Naive B cell (primary cell): ENCODE measurements at regions not wholly inside any gene's neighbourhood (a gene's known extent, or its start where the extent isn't known, plus 50 kb on each side); places are given as distances from the start of the nearest gene placed in this dataset.
"Not testable (repeated sequence)": the region's sequence is repeated elsewhere in the genome, so short reads cannot be mapped to it uniquely, and the experiment has no call there.

Experiments used
- ATAC-seq, 2 donors: fragments of 150-1000 bp; cut with Tn5 transposase; 2 replicates each; pipeline ENCODE4 v1.10.0; 2021; ENCODE audit warnings: low read depth in 2 of 2, mild to moderate bottlenecking in 2 of 2, moderate library complexity in 2 of 2
- DNase-seq: peaks from one replicate; pipeline ENCODE4 v3.0.0; 2022
- H3K27ac Mint-ChIP-seq, 6 donors: one replicate each; pipeline ENCODE4 v1.8.0; 2020 to 2022; ENCODE audit warnings: mild to moderate bottlenecking in 6 of 6, mixed read lengths in 6 of 6, moderate library complexity in 5 of 6, inconsistent platforms in 2 of 6
- H3K27me3 Mint-ChIP-seq, 3 donors: one replicate each; pipeline ENCODE4 v1.8.0; 2021 to 2022; ENCODE audit warnings: mixed read lengths in 3 of 3, mild to moderate bottlenecking in 1 of 3
- H3K36me3 Mint-ChIP-seq, 2 donors: one replicate each; pipeline ENCODE4 v1.8.0; 2020 to 2022; ENCODE audit warnings: mixed read lengths in 2 of 2, inconsistent platforms in 1 of 2, mild to moderate bottlenecking in 1 of 2
- H3K4me1 Mint-ChIP-seq, 3 donors: one replicate each; pipeline ENCODE4 v1.8.0; 2020 to 2022; ENCODE audit warnings: mixed read lengths in 3 of 3, inconsistent platforms in 1 of 3, mild to moderate bottlenecking in 1 of 3, moderate library complexity in 1 of 3
- H3K4me3 Mint-ChIP-seq, 8 donors: one replicate each; pipeline ENCODE4 v1.8.0; 2020 to 2022; ENCODE audit warnings: mild to moderate bottlenecking in 8 of 8, mixed read lengths in 8 of 8, moderate library complexity in 8 of 8, inconsistent platforms in 2 of 8
- H3K9me3 Mint-ChIP-seq, 7 donors: one replicate each; pipeline ENCODE4 v1.8.0; 2020 to 2022; ENCODE audit warnings: mixed read lengths in 7 of 7, mild to moderate bottlenecking in 5 of 7, inconsistent platforms in 2 of 7, moderate library complexity in 1 of 7

DNA sequence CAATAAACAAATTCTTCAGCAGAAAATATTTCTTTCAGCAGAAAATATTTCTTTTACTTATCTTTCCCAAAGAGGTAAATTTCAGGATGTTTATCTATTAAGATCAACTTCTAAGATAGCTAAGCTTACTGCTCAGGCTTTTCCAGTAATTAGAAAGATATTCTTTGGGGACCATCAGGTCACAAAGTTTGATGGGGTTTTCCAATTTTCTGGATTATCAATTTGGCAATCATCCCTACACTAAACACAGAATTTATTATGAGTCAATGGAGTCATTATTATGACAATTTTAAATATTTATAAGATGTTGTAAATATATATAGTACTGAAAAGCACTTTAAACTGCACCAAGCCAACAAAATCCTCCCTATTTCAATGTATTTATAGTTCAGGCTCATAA is 137.6 kb downstream of the AKAP11 start:
- no peak for DNase-seq
- Mint-ChIP-seq H3K36me3 (no peaks in the 10 kb centered on the region), H3K4me1 (peaks cover 0 to 5% (median 0%) of the 10 kb centered on the region in 3 donors), H3K27ac (no peak overlapping the region), H3K4me3 (no peak overlapping the region), H3K9me3 (no peaks in the 10 kb centered on the region), H3K27me3 (no peaks in the 10 kb centered on the region)
- ATAC-seq, result no peak

DNA sequence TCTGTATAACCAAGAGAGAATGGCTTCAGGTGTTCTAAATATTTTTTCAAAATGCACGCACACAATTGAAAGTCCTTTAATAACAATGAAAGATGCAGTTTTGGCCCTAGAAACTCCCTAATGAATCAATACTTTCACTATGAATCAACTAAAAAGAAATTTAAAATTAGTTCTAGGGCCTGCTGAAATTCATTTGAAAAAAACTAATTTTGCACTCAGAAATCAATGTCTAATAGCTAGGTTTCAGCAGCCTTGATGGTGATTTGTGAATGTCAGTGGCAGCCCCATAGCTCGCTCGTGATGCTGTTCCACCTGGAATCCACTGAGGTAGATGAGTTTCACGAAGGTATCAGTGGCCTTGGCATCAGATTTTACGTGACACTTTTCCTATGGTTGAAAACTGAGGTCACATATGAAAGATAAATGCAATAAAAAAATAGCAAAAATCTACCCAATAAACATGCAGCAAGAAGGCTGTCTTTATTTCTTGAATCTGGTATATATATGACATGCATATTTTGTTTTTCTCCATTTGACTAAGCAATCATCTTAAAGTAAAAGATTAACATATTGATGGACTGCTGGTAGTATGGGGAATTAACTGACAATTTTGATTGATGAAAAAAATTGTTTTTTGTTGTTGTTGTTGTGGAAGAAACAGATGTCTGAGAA is 141.0 kb downstream of the AKAP11 start:
- Mint-ChIP-seq H3K9me3 (no peaks in the 10 kb centered on the region), H3K4me3 (no peak overlapping the region), H3K4me1 (no peaks in the 10 kb centered on the region), H3K36me3 (no peaks in the 10 kb centered on the region), H3K27ac (no peak overlapping the region), H3K27me3 (no peaks in the 10 kb centered on the region)
- ATAC-seq (no peak), DNase-seq (no peak)

DNA sequence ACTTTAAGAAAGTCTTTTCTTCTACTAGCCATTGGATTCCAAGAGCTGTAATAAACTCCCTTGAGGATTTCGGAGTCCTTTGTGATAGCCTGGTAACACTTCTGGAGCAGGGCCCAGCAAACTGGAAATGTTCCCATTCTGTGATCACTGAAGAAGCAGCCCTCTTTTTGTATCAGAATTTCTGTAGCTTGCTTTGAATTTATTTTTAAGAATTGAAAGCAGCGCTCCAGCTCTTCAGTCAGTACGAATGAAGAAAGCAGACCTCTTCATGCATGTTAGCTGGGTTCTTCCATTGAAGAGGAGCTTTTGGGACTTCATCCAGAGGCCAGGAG is 141.5 kb downstream of the AKAP11 start:
- Mint-ChIP-seq H3K4me3 (no peak overlapping the region), H3K9me3 (no peaks in the 10 kb centered on the region), H3K27me3 (no peaks in the 10 kb centered on the region), H3K27ac (no peak overlapping the region), H3K36me3 (no peaks in the 10 kb centered on the region), H3K4me1 (no peaks in the 10 kb centered on the region)
- ATAC-seq, result no peak
- DNase-seq, result no peak

DNA sequence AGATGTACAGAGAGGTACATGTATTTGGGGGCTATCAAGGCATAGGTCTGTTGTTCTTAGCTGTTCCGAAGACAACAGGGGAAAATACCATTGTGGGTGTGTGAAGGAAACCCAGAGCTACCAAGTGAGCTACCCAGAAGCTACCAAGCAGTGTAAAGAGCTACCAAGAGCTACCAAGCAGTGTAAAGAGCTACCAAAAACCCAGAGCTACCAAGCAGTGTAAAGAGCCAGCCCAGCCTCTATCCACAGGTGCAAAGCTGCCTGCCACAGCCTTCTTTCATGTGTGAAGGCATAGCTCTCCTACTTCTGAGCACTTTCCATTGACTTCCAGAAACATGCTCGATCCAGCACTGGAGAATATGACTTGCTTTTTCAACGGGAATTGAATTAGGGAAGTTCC is 145.7 kb downstream of the AKAP11 start:
- ATAC-seq (no peak), DNase-seq (no peak)
- no peak overlapping the region for H3K4me3 Mint-ChIP-seq
- no peaks in the 10 kb centered on the region for H3K9me3 Mint-ChIP-seq
- peak overlapping the region in 1 of 6 donors; percentile 68 for H3K27ac Mint-ChIP-seq
- H3K4me1 Mint-ChIP-seq, result no peaks in the 10 kb centered on the region
- H3K27me3 Mint-ChIP-seq, result peaks cover 0 to under 1% (median 0%) of the 10 kb centered on the region in 3 donors
- H3K36me3 Mint-ChIP-seq, result peaks cover 0 to under 1% of the 10 kb centered on the region in 2 donors

DNA sequence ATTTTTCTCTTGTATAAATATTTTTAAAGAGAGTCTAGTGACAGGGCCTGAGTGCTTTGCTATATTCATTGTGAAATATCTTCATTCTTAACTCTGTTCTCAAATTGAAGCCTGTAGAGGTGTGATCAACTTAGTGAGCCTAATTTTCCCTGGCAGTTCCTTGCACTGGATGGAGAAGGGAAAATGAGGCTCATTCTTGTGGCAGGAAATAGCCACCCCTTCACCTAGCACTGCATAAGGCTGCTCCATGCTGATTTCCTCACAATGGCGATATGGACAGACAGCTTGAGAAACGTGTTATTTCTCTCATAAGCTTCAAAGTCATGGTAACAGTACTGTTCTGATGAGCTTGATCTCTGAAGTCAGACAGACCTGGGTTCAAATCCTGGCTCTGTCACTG is 146.2 kb downstream of the AKAP11 start:
- Mint-ChIP-seq H3K4me1 (no peaks in the 10 kb centered on the region), H3K27me3 (peaks cover 0 to 5% (median 4%) of the 10 kb centered on the region in 3 donors), H3K27ac (no peak overlapping the region), H3K36me3 (peaks cover 0 to 6% of the 10 kb centered on the region in 2 donors), H3K4me3 (no peak overlapping the region), H3K9me3 (no peaks in the 10 kb centered on the region)
- ATAC-seq (no peak), DNase-seq (no peak)

DNA sequence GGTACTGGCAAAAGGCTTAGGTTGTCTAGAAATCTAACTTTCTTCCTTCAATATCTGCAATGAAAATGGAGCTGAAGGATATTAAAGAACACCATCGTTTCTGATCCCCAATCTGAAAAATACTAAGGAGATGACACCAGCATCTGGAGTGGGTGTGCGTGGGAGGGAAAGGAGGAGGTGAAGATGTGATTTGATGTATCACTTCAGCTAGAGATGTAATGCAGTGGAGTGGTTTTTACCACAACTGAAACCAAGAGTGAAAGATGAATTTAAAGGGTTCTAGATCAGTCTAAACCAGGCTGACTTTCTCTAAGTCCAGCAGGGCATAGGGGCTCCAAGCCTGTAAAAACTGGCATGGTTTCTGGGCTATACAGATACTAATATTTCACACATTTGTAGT is 148.4 kb downstream of the AKAP11 start:
- H3K36me3 Mint-ChIP-seq, result peaks cover 0 to 13% of the 10 kb centered on the region in 2 donors
- ATAC-seq (no peak), DNase-seq (no peak)
- peaks cover 0 to 12% (median 10%) of the 10 kb centered on the region in 3 donors for H3K27me3 Mint-ChIP-seq
- H3K27ac Mint-ChIP-seq, result no peak overlapping the region
- H3K4me3 Mint-ChIP-seq, result no peak overlapping the region
- no peaks in the 10 kb centered on the region for H3K4me1 Mint-ChIP-seq
- H3K9me3 Mint-ChIP-seq, result peaks cover 0 to 15% (median 6%) of the 10 kb centered on the region in 7 donors

DNA sequence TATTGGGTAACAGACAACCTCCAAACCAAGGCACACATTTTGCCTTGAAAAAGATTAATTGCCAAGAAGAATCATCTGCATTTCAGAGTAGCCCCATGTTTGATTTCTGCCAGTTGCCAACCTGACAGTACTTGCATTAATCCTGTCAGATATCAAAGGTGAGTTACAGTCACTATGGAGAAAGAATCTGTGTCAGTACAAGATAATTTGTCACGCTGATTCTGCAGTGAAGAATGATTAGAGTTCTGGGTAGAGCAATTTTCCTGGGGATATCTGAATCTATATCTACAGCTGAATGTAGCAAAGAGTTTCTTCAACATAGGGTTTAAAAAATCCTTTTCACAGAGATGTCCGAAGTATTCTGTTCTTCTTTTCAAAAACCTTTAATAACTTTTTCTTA is 150.7 kb downstream of the AKAP11 start:
- H3K4me1 Mint-ChIP-seq, result no peaks in the 10 kb centered on the region
- H3K4me3 Mint-ChIP-seq, result no peak overlapping the region
- no peak overlapping the region for H3K27ac Mint-ChIP-seq
- H3K36me3 Mint-ChIP-seq, result peaks cover 0 to 13% of the 10 kb centered on the region in 2 donors
- ATAC-seq (no peak), DNase-seq (no peak)
- peaks cover 0 to 15% (median 6%) of the 10 kb centered on the region in 7 donors for H3K9me3 Mint-ChIP-seq
- H3K27me3 Mint-ChIP-seq, result peaks cover 0 to 12% (median 10%) of the 10 kb centered on the region in 3 donors

DNA sequence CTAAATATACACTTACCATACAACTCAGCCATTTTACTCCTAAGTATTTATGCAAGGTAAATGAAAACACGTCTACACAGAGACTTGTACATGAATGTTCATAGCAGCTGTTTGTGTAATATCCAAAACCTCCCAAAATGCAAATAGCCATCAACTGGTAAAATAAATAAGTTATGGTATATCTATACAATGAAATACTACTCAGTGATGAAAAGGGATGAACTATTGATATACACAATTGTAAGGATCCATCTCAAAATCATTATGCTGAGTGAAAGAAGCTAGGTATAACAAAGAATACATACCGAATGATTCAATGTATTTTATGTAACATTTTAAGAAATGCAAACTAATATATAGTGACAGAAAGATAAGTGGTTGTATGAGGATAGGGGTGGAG is 149.8 kb upstream of the TNFSF11 start:
- peaks cover 0 to 13% of the 10 kb centered on the region in 2 donors for H3K36me3 Mint-ChIP-seq
- H3K9me3 Mint-ChIP-seq, result peaks cover 0 to 15% (median 6%) of the 10 kb centered on the region in 7 donors
- H3K27me3 Mint-ChIP-seq, result peaks cover 0 to 12% (median 10%) of the 10 kb centered on the region in 3 donors
- DNase-seq (no peak), ATAC-seq (no peak)
- no peaks in the 10 kb centered on the region for H3K4me1 Mint-ChIP-seq
- no peak overlapping the region for H3K27ac Mint-ChIP-seq
- no peak overlapping the region for H3K4me3 Mint-ChIP-seq

DNA sequence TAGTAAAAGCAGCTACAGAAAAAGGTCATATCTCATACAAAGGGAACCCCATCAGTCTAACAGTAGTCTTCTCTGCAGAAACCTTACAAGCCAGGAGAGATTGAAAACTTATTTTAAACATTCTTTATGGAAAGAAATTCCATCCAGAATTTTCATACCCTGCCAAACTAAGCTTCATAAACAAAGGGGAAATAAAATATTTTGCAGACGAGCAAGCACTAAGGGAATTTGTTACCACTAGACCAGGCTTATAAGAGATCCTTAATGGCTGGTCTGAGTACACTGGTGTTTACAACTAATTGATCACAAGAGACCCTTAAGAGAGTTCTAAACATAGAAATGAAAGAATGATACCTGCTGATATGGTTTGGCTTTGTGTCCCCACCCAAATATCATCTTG is 128.6 kb upstream of the TNFSF11 start:
- Mint-ChIP-seq H3K36me3 (peaks cover 7 to 24% of the 10 kb centered on the region in 2 donors), H3K4me1 (no peaks in the 10 kb centered on the region), H3K27ac (no peak overlapping the region), H3K27me3 (no peaks in the 10 kb centered on the region), H3K9me3 (peaks cover 13 to 47% (median 39%) of the 10 kb centered on the region in 7 donors), H3K4me3 (no peak overlapping the region)
- DNase-seq (no peak), ATAC-seq (no peak)

DNA sequence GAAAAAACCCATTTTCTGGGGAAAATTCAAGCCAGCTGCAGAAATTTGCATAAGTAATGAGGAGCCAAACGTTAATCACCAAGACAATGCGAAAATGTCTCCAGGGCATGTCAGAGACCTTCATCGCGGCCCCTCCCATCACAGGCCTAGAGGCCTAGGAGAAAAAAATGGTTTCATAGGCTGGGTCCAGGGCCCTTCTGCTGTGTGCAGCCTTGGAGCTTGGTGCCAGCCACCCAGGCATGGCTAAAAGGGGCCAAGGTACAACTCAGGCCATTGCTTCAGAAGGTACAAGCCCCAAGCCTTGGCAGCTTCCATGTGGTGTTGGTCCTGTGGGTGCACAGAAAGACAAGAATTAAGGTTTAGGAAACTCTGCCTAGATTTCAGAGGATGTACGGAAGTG is 127.4 kb upstream of the TNFSF11 start:
- not testable (repeated sequence) for H3K27ac Mint-ChIP-seq, DNase-seq, H3K4me3 Mint-ChIP-seq, ATAC-seq, H3K4me1 Mint-ChIP-seq, H3K27me3 Mint-ChIP-seq
- Mint-ChIP-seq H3K36me3 (peaks cover 7 to 24% of the 10 kb centered on the region in 2 donors), H3K9me3 (peaks cover 13 to 47% (median 37%) of the 10 kb centered on the region in 7 donors)

DNA sequence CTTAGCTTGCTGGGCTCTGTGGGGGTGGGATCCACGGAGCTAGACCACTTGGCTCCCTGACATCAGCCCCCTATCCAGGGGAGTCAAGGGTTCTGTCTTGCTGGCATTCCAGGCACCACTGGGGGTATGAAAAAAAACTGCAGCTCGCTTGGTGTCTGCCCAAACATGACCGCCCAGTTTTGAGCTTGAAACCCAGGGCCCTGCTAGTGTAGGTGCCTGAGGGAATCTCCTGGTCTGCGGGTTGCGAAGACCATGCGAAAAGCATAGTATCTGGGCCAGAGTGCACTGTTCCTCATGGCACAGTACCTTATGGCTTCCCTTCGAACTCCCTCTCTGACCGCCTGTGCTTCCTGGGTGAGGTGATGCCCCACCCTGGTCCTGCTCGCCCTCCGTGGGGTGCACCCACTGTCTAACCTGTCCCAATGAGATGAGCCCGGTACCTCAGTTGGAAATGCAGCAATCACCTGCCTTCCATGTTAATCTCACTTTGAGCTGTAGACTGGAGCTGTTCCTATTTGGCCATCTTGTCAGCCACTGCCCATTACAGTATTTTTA is 120.8 kb upstream of the TNFSF11 start:
- DNase-seq (no peak), ATAC-seq (no peak)
- Mint-ChIP-seq H3K36me3 (no peaks in the 10 kb centered on the region), H3K27ac (peak overlapping the region in 1 of 6 donors; percentile 8), H3K27me3 (no peaks in the 10 kb centered on the region), H3K9me3 (peaks cover 0 to 6% (median 3%) of the 10 kb centered on the region in 7 donors), H3K4me1 (no peaks in the 10 kb centered on the region), H3K4me3 (no peak overlapping the region)

DNA sequence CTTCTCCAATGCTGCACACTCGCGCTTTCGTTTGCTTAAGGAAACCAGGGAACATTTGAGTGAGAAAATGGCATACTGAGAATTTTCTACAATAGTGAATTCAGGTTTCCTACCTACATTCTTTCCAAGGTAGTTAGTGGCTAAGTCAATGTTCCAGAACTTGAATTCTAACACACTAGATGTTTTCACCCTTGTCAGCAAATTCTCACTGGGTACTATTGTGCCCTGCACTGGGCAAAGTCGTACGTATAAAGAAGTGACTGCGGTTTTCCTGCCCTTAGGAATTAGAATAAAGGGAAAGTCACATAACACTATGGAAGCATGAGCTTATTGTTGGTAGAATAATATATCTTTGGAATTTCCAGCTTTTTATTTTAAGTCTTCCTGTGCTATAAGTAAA is 119.2 kb upstream of the TNFSF11 start:
- Mint-ChIP-seq H3K4me1 (no peaks in the 10 kb centered on the region), H3K27ac (no peak overlapping the region), H3K9me3 (peaks cover 0 to 4% (median 0%) of the 10 kb centered on the region in 7 donors), H3K4me3 (no peak overlapping the region), H3K36me3 (no peaks in the 10 kb centered on the region), H3K27me3 (no peaks in the 10 kb centered on the region)
- DNase-seq, result no peak
- ATAC-seq, result no peak

DNA sequence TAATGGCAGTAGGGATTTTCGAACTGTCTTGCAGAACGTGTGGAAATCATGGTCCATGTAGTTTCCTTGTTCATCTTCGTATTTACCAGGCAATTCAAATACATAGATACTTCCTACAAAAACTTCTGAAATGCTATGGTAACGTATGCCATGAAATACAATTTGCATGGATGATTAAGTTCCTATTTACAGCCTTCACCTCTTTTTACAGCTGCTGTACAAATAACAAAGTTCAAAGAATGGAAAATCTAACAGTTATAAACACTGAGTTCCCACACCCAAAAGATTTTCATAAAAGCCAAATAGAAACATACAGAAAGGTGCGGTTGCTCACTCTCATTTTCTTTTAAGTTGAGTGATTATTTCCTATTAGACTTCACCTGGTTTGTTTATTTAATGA is 115.8 kb upstream of the TNFSF11 start:
- peaks cover 0 to 23% of the 10 kb centered on the region in 2 donors for H3K36me3 Mint-ChIP-seq
- peaks cover 8 to 24% (median 18%) of the 10 kb centered on the region in 7 donors for H3K9me3 Mint-ChIP-seq
- no peaks in the 10 kb centered on the region for H3K4me1 Mint-ChIP-seq
- DNase-seq (no peak), ATAC-seq (no peak)
- no peaks in the 10 kb centered on the region for H3K27me3 Mint-ChIP-seq
- H3K27ac Mint-ChIP-seq, result peak overlapping the region in 1 of 6 donors; percentile 39
- no peak overlapping the region for H3K4me3 Mint-ChIP-seq

DNA sequence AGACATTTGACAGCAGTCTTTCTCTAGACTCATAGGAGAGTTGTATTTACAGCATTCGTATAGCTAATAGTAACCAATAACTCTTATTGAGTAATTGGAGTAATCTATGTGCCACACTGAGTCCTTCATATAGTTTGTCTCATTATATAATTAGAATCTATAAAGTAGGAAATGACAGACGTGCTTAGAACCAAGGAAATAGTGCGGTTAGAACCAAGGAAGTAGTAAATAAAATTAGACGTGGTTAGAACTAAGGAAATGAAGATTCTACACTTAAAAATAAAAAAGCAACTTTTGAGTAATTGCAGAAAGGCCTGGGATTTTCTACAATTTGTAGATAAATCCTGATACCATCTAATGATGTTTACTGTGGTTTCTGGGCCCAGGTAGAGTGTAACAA is 107.8 kb upstream of the TNFSF11 start:
- Mint-ChIP-seq H3K4me1 (peaks cover 16 to 25% (median 23%) of the 10 kb centered on the region in 3 donors), H3K9me3 (peaks cover 10 to 47% (median 17%) of the 10 kb centered on the region in 7 donors), H3K36me3 (peaks cover 8 to 30% of the 10 kb centered on the region in 2 donors), H3K27ac (peak overlapping the region in 5 of 6 donors; percentile 9 to 84 (median 18)), H3K27me3 (no peaks in the 10 kb centered on the region), H3K4me3 (peak overlapping the region in 7 of 8 donors; percentile 1 to 64 (median 15))
- ATAC-seq (peak; percentile 42 to 43), DNase-seq (no peak)
